GM13976 (cell line): ENCODE measurements at regions not wholly inside any gene's neighbourhood (a gene's known extent, or its start where the extent isn't known, plus 50 kb on each side); places are given as distances from the start of the nearest gene placed in this dataset.

Experiments
- DNase-seq: peaks from one replicate; pipeline ENCODE4 v3.0.0; 2012; ENCODE audit warnings: low spot score
- CTCF ChIP-seq: IDR thresholded peaks from 2 replicates; pipeline ENCODE4 v1.5.1; 2012; ENCODE audit warnings: borderline replicate concordance, mild to moderate bottlenecking; ENCODE audit not compliant: insufficient read depth; ENCODE audit errors: extremely low read depth, missing control alignments, control extremely low read depth
- in situ Hi-C: fragments of 300-500 bp; cut with MboI; formaldehyde crosslinking; loops from one replicate; pipeline ENCODE4 v1.12.0; 2022; ENCODE audit warnings: low sequenced_read_pairs, mixed read lengths, inconsistent platforms; ENCODE audit not compliant: unreplicated experiment

- DNase-seq: no peak
- TF ChIP-seq CTCF: no peak
- in situ Hi-C loops: no loop called here
Observed at GRCh38 chr9:95725045-95725444, 150.4 kb upstream of the ERCC6L2 start.

GRCh38 chr9:95724253-95724991 lies 151.1 kb upstream of the ERCC6L2 start:
- DNase-seq: peak; percentile 68
- in situ Hi-C loops: no loop called here
- TF ChIP-seq CTCF: no peak

- DNase-seq: no peak
- in situ Hi-C loops: no loop called here
Observed at GRCh38 chr9:95722141-95722540, 153.3 kb upstream of the ERCC6L2 start.

GRCh38 chr9:95721061-95721531 lies 154.4 kb upstream of the ERCC6L2 start:
- DNase-seq: no peak
- TF ChIP-seq CTCF: no peak
- in situ Hi-C loops: no loop called here

More at GRCh38 chr9:95722141-95722540, 153.3 kb upstream of the ERCC6L2 start:
- no peak for TF ChIP-seq CTCF

- in situ Hi-C loops: no loop called here
- no peak for DNase-seq
- no peak for TF ChIP-seq CTCF
Observed at GRCh38 chr9:95720496-95720895, 155.0 kb upstream of the ERCC6L2 start.

- no peak for TF ChIP-seq CTCF
- in situ Hi-C loops: no loop called here
- DNase-seq: no peak
Observed at GRCh38 chr9:95719354-95719753, 156.1 kb upstream of the ERCC6L2 start.

- no peak for TF ChIP-seq CTCF
- in situ Hi-C loops: no loop called here
- DNase-seq: no peak
Observed at GRCh38 chr9:95718263-95718662, 157.2 kb upstream of the ERCC6L2 start.
